Suppressor macrophage treated with lipopolysaccharide for 1 hour (primary cell): ENCODE measurements at regions not wholly inside any gene's neighbourhood (a gene's known extent, or its start where the extent isn't known, plus 50 kb on each side); places are given as distances from the start of the nearest gene placed in this dataset.
"Not testable (repeated sequence)": the region's sequence is repeated elsewhere in the genome, so short reads cannot be mapped to it uniquely, and the experiment has no call there.

Source experiments
- DNase-seq, 3 donors: peaks; one replicate each; pipeline ENCODE4 v3.0.0-alpha.2; 2020 to 2022

GRCh38 chrX:1059576-1060561 lies 152.6 kb downstream of the CRLF2 start:
- DNase-seq: no peak

DNA sequence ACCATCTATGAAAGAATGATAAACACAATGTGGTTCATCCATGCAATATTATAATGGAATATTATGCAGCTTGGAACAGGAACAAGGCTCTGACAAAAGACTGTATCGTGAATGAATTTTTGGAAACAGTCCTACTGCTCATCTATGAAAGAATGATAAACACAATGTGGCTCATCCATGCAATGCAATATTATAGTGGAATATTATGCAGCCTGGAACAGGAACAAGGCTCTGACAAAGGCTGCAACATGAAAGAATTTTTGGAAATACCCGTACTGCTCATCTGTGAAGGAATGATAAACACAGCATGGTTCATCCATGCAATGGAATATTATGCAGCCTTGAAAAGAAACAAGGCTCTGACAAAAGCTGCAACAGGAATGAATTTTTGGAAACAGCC lies 158.8 kb downstream of the CRLF2 start:
- not testable (repeated sequence) for DNase-seq

GRCh38 chrX:1053072-1053471 lies 159.4 kb downstream of the CRLF2 start:
- no peak for DNase-seq

DNA sequence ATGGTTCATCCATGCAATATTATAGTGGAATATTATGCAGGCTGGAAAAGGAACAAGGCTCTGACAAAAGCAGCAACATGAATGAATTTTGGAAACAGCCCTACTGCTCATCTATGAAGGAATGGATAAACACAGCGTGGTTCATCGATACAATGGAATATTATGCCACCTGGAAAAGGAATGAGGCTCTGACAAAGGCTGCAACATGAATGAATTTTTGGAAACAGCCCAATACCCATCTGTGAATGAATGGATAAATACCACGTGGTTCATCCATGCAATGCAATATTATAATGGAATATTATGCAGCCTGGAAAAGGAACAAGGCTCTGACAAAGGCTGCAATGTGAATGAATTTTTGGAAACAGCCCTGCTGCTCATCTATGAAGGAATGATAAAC lies 160.4 kb downstream of the CRLF2 start:
- no peak for DNase-seq

DNA sequence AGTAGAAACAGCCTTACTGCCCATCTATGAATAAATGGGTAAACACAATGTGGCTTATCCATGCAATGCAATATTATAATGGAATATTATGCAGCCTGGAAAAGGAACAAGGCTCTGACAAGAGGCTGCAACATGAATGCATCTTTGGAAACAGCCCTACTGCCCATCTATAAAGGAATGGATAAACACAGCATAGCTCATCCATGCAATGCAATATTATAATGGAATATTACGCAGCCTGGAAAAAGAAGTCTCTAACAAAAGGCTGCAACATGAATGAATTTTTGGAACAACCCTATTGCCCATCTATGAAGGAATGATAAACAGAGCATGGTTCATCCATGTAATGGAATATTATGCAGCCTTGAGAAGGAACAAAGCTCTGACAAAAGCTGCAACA lies 161.0 kb downstream of the CRLF2 start:
- DNase-seq: no peak

- DNase-seq: no peak
Measured at GRCh38 chrX:1045680-1046314, 166.7 kb downstream of the CRLF2 start.

- no peak for DNase-seq
Measured at GRCh38 chrX:1041091-1041490, 171.4 kb downstream of the CRLF2 start.

DNA sequence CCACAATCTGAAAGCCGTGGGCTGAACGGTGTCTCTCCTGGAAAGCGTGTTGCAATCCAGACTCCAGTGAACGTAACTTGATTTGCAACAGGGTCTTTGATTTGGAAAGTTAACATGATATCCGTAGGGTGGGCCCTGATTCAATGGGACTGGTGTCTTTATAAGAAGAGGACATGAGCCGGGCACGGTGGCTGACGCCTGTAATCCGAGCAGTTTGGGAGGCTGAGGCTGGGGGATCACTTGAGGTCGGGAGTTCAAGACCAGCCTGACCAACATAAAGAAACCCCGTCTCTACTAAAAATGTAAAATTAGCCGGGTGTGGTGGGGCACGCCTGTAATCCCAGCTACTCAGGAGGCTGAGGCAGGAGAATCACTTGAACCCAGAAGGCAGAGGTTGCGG lies 176.5 kb downstream of the CRLF2 start:
- not testable (repeated sequence) for DNase-seq

GRCh38 chrX:1035206-1035605 lies 177.2 kb downstream of the CRLF2 start:
- no peak for DNase-seq

GRCh38 chrX:1034717-1035116 lies 177.7 kb downstream of the CRLF2 start:
- no peak for DNase-seq

DNA sequence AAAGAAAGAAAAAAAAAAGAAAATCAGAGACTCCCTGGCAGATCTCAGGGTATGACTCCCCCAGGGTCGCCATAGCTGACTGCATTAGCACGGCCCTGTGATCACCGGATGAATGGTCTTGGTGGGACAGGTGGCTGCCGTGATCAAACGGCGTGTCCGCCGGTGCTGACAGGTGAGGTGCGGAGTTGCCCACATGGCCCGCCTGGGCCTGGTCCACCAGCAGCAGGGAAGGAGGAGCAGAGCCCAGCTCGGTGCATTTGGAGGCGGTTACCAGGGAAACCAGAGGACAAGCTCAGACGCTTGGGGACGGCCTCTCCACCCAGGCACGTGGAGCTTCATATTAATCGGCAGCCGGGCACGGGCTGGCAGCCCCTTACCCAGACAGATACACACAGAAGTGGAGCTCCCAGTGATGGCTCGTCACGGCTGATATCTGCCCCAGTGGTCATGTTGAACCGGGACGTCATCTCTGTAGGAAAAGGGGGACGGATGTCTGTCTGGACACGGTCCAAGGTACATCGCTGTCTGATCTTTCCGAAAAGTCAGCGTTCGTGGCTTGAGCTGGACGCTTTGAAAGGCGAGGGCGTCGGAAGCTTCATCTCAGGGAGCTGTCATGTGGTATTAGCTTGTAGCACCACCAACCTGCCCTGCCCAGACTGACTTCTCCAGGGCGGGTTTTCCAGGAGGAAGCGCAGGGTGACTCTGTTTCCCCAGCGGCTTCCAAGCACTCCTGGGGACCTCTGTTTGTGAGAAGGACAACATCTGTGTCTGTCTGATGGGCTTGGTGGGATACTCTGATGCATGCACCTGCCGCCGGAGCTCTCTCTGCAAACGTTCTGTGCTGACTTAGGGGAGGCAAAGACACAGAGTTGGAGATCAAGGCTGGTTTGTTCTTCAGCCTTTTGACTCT lies 180.7 kb downstream of the CRLF2 start:
- DNase-seq: no peak

- DNase-seq: no peak
Measured at GRCh38 chrX:1029494-1029893, 183.0 kb downstream of the CRLF2 start.

DNA sequence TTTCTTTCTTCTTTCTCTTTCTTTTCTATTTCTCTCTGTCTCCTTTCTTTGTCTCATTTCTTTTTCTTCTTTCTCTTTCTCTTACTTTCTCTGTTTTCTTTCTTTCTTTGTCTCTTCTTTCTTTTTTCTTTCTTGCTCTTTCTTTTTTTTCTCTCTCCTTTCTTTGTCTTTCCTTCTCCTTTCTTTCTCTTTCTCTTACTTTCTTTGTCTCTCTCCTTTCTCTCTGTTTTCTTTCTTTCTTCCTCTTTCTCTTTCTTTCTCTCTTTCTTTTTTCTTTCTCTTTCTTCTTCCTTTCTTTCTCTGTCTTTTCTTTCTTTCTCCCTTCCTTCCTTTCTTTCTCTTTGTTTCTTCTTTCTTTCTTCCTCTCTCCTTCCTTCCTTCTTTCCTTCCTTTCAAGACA lies 184.8 kb downstream of the CRLF2 start:
- no peak for DNase-seq

- peak in 2 of 3 donors; percentile 27 to 35 for DNase-seq
Measured at GRCh38 chrX:1027133-1027532, 185.3 kb downstream of the CRLF2 start.

DNA sequence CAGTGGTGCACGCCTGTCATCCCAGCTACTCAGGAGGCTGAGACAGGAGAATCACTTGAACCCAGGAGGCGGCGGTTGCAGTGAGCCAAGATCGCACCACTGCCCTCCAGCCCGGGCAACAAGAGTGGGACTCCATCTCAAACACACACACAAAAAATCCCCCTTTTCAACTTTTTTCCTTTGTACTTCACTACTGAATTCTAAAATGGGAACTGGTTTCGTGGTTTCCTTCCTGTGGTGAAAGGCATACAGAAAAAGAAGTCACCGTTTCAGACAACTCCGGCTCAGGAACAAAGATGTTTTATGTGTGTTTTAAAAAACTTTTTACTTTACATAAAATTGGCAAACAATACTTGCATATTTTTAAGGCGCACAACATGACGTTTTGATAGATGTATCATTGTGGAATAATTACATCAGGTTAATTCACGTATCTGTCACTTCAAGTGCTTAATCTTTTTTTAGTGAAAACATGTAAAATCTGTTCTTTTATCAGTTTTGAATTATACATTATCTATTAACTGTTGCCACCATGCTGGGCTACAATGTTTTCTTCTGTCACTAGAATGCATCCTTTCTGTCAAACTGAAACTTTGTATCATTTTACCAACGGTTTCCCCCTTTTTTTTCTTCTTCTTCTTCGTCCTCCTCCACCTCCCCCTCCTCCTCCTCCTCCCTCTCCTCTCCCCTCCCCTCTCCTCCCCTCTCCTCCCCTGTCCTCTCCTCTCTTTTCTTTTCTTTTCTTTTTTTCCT lies 186.0 kb downstream of the CRLF2 start:
- DNase-seq: peak; percentile 39 to 54 (median 39)

DNA sequence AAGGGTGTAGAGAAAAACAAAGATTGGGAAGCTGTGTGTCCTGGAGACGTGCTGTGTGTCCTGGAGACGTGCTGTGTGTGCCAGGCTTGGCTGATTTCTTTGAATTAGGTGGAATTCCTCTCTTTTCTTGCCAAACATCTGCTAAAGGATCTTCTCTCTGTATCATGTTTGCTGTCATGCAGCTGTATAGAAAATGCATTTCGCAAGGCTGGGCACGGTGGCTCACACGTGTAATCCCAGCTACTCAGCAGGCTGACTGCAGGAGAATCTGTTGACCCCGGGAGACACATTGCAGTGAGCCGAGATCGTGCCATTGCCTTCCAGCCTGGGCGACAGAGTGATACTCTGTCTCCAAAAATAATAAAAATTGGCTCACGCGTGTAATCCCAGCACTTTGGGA lies 187.0 kb downstream of the CRLF2 start:
- no peak for DNase-seq

DNA sequence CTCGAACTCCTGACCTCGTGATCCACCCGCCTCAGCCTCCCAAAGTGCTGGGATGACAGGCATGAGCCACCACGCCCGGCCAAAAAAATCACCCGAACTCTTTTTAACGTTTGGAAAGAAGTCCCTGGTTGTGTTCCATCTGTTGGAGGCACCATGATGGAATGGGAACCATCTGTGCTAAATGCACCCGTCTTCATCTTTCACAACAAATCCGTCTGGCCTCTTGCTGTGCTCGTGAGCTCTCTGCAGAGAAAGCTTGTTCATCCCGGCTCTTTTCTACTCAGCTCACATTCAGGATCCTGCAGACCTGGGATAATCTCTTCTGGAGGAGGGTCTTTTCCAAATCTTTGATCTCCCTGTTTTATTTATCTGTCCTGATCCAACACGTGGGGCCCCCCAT lies 188.8 kb downstream of the CRLF2 start:
- no peak for DNase-seq

GRCh38 chrX:1021314-1021993 lies 191.0 kb downstream of the CRLF2 start:
- DNase-seq: not testable (repeated sequence)

DNA sequence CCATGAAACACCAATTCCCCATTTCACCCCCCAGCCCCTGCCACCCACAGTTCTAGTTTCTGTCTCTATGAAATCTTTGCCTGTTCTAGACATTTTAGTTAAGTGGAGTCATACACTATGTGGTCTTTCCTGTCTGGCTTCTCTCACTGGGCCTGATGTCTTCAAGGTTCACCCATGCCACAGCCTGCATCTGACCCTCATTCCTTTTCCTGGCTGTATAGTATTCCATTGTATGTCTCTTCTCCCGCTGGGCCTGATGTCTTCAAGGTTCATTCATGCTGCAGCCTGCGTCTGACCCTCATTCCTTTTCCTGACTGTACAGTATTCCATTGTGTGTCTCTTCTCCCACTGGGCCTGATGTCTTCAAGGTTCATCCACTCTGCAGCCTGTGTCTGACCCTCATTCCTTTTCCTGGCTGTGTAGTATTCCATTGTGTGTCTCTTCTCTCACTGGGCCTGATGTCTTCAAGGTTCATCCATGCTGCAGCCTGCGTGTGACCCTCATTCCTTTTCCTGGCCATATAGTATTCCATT lies 191.7 kb downstream of the CRLF2 start:
- no peak for DNase-seq

DNA sequence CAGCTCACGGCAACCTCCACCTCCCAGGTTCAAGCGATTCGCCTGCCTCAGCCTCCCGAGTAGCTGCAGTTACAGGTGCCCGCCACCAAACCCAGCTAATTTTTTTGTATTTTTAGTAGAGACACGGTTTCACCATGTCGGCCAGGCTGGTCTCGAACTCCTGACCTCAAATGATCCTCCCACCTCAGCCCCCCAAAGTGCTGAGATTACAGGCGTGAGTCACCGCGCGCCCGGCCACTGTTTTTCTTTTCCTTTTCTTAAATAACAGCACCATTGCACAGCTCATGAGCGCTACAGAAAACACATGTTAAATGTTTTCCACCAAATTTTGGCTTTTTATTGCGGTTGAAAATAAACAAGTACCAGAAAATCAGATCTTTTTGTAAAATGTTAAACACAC lies 195.5 kb downstream of the CRLF2 start:
- DNase-seq: not testable (repeated sequence)

DNA sequence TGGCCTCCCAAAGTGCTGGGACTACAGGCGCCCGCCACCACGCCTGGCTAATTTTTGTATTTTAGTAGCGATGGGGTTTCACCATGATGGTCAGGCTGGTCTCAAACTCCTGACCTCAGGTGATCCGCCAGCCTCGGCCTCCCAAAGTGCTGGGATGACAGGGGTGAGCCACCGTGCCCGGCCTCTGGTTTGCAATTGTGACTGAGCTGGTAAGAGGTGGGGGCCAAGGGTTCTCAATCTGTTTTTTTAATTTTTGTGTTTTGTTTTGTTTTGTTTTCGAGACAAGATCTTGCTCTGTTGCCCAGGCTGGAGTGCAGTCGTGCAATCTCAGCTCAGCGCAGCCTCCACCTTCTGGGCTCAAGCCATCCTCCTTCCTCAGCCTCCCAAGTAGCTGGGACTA lies 196.2 kb downstream of the CRLF2 start:
- DNase-seq: not testable (repeated sequence)
